Ovary (tissue), 7 donors: ENCODE measurements at regions not wholly inside any gene's neighbourhood (a gene's known extent, or its start where the extent isn't known, plus 50 kb on each side); places are given as distances from the start of the nearest gene placed in this dataset.

Experiments
- DNase-seq, 5 donors: peaks; one replicate each; pipeline ENCODE4 v3.0.0-alpha.2; 2019 to 2020
- H3K27ac ChIP-seq, 2 donors: fragments of 200-600 bp; one replicate each; pipeline versions ENCODE4 v1.5.1 to v1.8.0; 2019 to 2022
- H3K27me3 ChIP-seq: fragments of 200-600 bp; one replicate; pipeline ENCODE4 v1.8.0; 2022
- H3K36me3 ChIP-seq: fragments of 200-600 bp; sonication (generic); one replicate; pipeline ENCODE4 v1.5.1; 2019
- H3K4me1 ChIP-seq: one replicate; pipeline ENCODE4 v1.8.1; 2013; ENCODE audit warnings: mild to moderate bottlenecking, moderate library complexity; ENCODE audit not compliant: insufficient read depth
- H3K4me3 ChIP-seq: fragments of 200-600 bp; sonication (generic); one replicate; pipeline ENCODE4 v1.5.1; 2017
- H3K9me3 ChIP-seq, 2 donors: fragments of 200-600 bp in 1 of 2; sonication (generic) in 1 of 2; one replicate each; pipeline versions ENCODE4 v1.5.1 to v1.8.1; 2013 to 2019; ENCODE audit warnings: mild to moderate bottlenecking in 1 of 2, moderate library complexity in 1 of 2
- CTCF ChIP-seq, 3 donors: fragments of 450-650 bp in 2 of 3; fragments of 200-600 bp in 1 of 3; IDR thresholded peaks; one replicate each; pipeline versions ENCODE4 v1.5.1 to v1.8.0; 2016 to 2022; ENCODE audit warnings: antibody characterized with exemption in 3 of 3, mild to moderate bottlenecking in 1 of 3
- EP300 ChIP-seq: sonication (generic); formaldehyde crosslinking; IDR thresholded peaks from one replicate; pipeline ENCODE4 v1.6.1; 2017; ENCODE audit warnings: antibody characterized with exemption
- POLR2A ChIP-seq: fragments of 450-650 bp; IDR thresholded peaks from one replicate; pipeline ENCODE4 v1.6.1; 2017; ENCODE audit warnings: antibody characterized with exemption, mild to moderate bottlenecking, moderate library complexity
- WGBS, 3 donors: extraction: QIAGEN DNeasy Blood & Tissue Kit in 1 of 3; methylation state at CpG; one replicate each; pipeline versions ENCODE4 v1.1.5 to v1.1.7; 2013 to 2017; 5-methylcytosine and 5-hydroxymethylcytosine counted together
- intact Hi-C, 4 donors: fragments of 100-400 bp; cut with DNase I; formaldehyde crosslinking; loops; one replicate each; pipeline versions ENCODE4 v1.11.0 to v1.15.1; 2022 to 2023
- donor health status: DM: no; HTN: no; CAD: no; lungs with moderate emphysema.
- donor health status: DM: no; HTN: no; CAD: no.
- donor health status: Bipolar disorder and iron deficiency.
- donor health status: DM: no; HTN: no; CAD: no.
- donor health status: DM: yes; HTN: yes; CAD: no.

DNA sequence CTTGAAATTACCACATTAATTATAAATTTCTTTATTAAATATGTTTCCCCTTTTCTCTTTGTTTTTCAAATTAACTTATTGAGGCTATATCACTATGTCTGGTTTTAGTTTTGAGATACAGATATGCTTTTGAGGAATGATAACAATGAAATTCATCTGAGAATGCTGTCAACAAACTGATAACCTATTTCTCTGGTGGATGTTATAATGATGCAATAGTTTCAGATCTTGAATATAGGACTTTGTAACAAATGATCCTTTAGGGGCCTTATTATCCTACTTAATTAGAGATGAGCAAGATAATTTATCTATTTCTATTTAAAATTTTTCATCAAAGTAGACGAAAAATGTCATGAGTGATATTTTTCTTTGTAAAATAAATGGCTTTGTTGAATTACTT, 123.7 kb downstream of the MAGEB17 start:
- Histone ChIP-seq H3K27ac (no peak overlapping the region), H3K4me1 (no peaks in the 10 kb centered on the region), H3K36me3 (no peaks in the 10 kb centered on the region), H3K9me3 (no peaks in the 10 kb centered on the region), H3K27me3 (no peaks in the 10 kb centered on the region), H3K4me3 (no peak overlapping the region)
- TF ChIP-seq EP300 (no peak), POLR2A (no peak), CTCF (IDR thresholded peaks at IDR 0.05) (no peak)
- intact Hi-C loops, result no loop called here
- WGBS, 3 donors, result 52 to 73% (median 54%) methylated on average over 1 of the region's 1 CpG
- DNase-seq, result no peak

- H3K9me3 ChIP-seq, result no peaks in the 10 kb centered on the region
- TF ChIP-seq POLR2A, result no peak
- no peak for TF ChIP-seq EP300
- no peak for TF ChIP-seq CTCF (IDR thresholded peaks at IDR 0.05)
- WGBS, 3 donors, result 51 to 68% (median 64%) methylated on average over 2 of the region's 2 CpGs
- H3K27me3 ChIP-seq, result no peaks in the 10 kb centered on the region
- H3K27ac ChIP-seq, result no peak overlapping the region
- no peaks in the 10 kb centered on the region for H3K36me3 ChIP-seq
- intact Hi-C loops, result no loop called here
- no peak overlapping the region for H3K4me3 ChIP-seq
- DNase-seq, result no peak
- no peaks in the 10 kb centered on the region for H3K4me1 ChIP-seq
Observed at GRCh38 chrX:16300831-16301230, 133.6 kb downstream of the MAGEB17 start.

DNA sequence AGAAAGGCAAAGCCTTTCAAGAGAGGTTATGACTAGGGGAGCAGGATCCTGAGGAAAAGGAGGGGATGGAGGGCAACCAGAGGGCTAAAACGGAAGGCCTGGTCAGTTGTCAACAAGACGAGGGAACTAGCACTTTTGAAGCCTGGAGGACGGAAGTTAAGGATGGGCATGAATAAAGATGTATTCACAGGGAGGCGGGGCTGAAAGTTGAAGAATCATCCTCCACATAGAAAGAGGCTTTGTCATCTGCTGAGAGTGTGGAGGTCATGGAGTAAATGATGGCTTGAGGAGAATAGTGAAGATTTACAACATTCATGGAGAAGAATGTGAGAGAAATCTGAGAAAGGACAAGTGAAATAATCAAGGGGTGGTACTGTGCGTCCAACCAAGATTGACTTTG, 137.5 kb downstream of the MAGEB17 start:
- no peak for DNase-seq
- Histone ChIP-seq H3K36me3 (no peaks in the 10 kb centered on the region), H3K27ac (no peak overlapping the region), H3K4me3 (no peak overlapping the region), H3K9me3 (no peaks in the 10 kb centered on the region), H3K4me1 (no peaks in the 10 kb centered on the region), H3K27me3 (no peaks in the 10 kb centered on the region)
- TF ChIP-seq POLR2A, result no peak
- no peak for TF ChIP-seq EP300
- TF ChIP-seq CTCF (IDR thresholded peaks at IDR 0.05), result no peak
- WGBS, 3 donors, result 63 to 79% (median 78%) methylated on average over 5 of the region's 5 CpGs
- intact Hi-C loops, result no loop called here

GRCh38 chrX:16305187-16305586, 137.9 kb downstream of the MAGEB17 start:
- Histone ChIP-seq H3K36me3 (no peaks in the 10 kb centered on the region), H3K4me3 (no peak overlapping the region), H3K27ac (no peak overlapping the region), H3K27me3 (no peaks in the 10 kb centered on the region), H3K9me3 (no peaks in the 10 kb centered on the region), H3K4me1 (no peaks in the 10 kb centered on the region)
- TF ChIP-seq EP300, result no peak
- no peak for TF ChIP-seq CTCF (IDR thresholded peaks at IDR 0.05)
- TF ChIP-seq POLR2A, result no peak
- DNase-seq, result no peak
- 72 to 81% (median 76%) methylated on average over 2 of the region's 2 CpGs for WGBS, 3 donors
- intact Hi-C loops, result no loop called here

DNA sequence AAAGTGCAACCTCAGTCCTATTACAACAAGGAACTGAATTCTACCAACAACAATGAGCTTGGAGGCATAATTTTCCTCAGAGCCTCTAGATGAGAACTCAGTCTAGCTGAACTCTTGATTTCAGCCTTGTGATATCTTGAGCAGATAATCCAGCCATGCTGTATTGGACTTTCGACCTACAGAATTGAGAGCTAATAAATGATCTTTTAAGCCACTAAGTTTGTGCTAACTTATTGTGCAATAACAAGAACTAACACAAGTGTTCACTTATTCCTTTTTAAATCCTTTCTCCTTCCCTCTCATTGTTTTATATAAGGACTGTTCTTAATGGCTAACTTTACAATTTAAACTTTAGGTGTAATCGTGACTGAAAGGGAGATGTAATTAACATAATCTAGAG, 140.7 kb downstream of the MAGEB17 start:
- no peak overlapping the region for H3K27ac ChIP-seq
- no peaks in the 10 kb centered on the region for H3K27me3 ChIP-seq
- H3K9me3 ChIP-seq, result no peaks in the 10 kb centered on the region
- WGBS, 3 donors, result 59 to 89% (median 73%) methylated on average over 2 of the region's 2 CpGs
- TF ChIP-seq EP300 (no peak), POLR2A (no peak), CTCF (IDR thresholded peaks at IDR 0.05) (no peak)
- intact Hi-C loops, result no loop called here
- no peaks in the 10 kb centered on the region for H3K36me3 ChIP-seq
- H3K4me3 ChIP-seq, result no peak overlapping the region
- DNase-seq, result no peak
- H3K4me1 ChIP-seq, result no peaks in the 10 kb centered on the region
